ENCODE measurements at regions not wholly inside any gene's neighbourhood (a gene's known extent, or its start where the extent isn't known, plus 50 kb on each side); places are given as distances from the start of the nearest gene placed in this dataset.

GRCh38 chr10:33095867-33096815 is 138.1 kb upstream of the ITGB1 start:
- DNase-seq (no peak), ATAC-seq (no peak)
- H3K36me3 ChIP-seq = no peaks in the 10 kb centered on the region
- peaks cover 0 to 5% (median 0%) of the 10 kb centered on the region in 7 donors for H3K27me3 ChIP-seq
- WGBS, 2 donors = 76 to 79% methylated on average over 5 of the region's 5 CpGs
- H3K27ac ChIP-seq = no peak overlapping the region
- intact Hi-C loops (cut with DNase I) = no loop called here
- H3K4me3 ChIP-seq = no peak overlapping the region
- H3K9me3 ChIP-seq = peaks cover 0 to 14% (median 0%) of the 10 kb centered on the region in 11 donors
- peaks cover 0 to 9% (median 0%) of the 10 kb centered on the region in 9 donors for H3K4me1 ChIP-seq
- TF ChIP-seq, protein P1, sequence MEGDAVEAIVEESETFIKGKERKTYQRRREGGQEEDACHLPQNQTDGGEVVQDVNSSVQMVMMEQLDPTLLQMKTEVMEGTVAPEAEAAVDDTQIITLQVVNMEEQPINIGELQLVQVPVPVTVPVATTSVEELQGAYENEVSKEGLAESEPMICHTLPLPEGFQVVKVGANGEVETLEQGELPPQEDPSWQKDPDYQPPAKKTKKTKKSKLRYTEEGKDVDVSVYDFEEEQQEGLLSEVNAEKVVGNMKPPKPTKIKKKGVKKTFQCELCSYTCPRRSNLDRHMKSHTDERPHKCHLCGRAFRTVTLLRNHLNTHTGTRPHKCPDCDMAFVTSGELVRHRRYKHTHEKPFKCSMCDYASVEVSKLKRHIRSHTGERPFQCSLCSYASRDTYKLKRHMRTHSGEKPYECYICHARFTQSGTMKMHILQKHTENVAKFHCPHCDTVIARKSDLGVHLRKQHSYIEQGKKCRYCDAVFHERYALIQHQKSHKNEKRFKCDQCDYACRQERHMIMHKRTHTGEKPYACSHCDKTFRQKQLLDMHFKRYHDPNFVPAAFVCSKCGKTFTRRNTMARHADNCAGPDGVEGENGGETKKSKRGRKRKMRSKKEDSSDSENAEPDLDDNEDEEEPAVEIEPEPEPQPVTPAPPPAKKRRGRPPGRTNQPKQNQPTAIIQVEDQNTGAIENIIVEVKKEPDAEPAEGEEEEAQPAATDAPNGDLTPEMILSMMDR (IDR thresholded peaks at IDR 0.05) = no peak

GRCh38 chr10:33094263-33095051 is 136.4 kb upstream of the ITGB1 start:
- no peak overlapping the region for H3K27ac ChIP-seq
- peak; percentile 12 to 27 for DNase-seq
- TF ChIP-seq, protein P1 (IDR thresholded peaks at IDR 0.05) = no peak
- H3K4me1 ChIP-seq = peaks cover 0 to 7% (median 0%) of the 10 kb centered on the region in 9 donors
- 72 to 85% methylated on average over 4 of the region's 4 CpGs for WGBS, 2 donors
- H3K9me3 ChIP-seq = peaks cover 0 to 14% (median 0%) of the 10 kb centered on the region in 11 donors
- peaks cover 0 to 11% (median 0%) of the 10 kb centered on the region in 7 donors for H3K27me3 ChIP-seq
- H3K4me3 ChIP-seq = no peak overlapping the region
- intact Hi-C loops (cut with DNase I) = no loop called here
- ATAC-seq = peak in 6 of 8 donors; percentile 48 to 75 (median 68)
- no peaks in the 10 kb centered on the region for H3K36me3 ChIP-seq

DNA sequence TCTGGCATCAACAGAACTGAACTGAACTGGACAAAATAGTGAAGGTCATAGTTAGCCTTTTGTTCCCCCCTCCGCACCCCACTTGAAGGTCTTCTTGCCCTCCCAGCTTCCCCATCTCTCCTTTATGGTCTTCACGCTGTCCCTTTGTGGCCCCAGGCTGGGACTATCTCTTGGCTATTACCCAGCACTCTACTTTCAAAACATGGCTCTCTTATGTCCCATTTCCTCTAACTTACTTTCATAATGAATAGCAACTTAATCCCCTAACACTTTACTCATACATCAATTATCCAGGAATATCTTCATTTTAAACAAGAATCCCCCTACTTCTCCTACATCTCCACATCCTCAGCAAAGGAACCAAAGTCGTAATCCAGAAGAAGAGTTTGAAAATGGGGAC is 135.3 kb upstream of the ITGB1 start:
- Histone ChIP-seq H3K4me1 (peaks cover 0 to 3% (median 0%) of the 10 kb centered on the region in 9 donors), H3K27me3 (peaks cover 0 to 13% (median 5%) of the 10 kb centered on the region in 7 donors), H3K27ac (no peak overlapping the region), H3K4me3 (no peak overlapping the region), H3K9me3 (peaks cover 0 to 14% (median 0%) of the 10 kb centered on the region in 11 donors), H3K36me3 (no peaks in the 10 kb centered on the region)
- TF ChIP-seq, protein P1 (IDR thresholded peaks at IDR 0.05) = no peak
- WGBS, 2 donors = 84 to 87% methylated on average over 3 of the region's 3 CpGs
- DNase-seq (no peak), ATAC-seq (no peak)
- intact Hi-C loops (cut with DNase I) = no loop called here

DNA sequence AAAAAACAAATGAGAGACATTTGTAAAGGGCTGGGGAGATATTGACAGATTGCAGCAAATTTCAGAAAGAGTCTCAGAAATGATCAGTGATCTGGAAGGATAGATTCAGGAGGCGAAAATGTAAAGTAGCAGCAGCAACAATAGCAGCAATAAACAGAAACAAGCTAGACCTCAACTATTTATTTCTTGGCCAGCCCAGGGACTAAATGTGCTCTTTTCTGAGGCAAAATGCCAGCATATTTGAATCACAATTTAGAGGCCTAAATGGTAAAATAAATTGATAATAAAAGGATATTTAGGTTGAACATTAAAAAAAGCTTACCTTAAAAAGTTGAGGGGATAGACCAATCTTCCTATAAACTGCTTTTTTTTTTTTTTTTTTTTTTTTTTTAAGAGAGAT is 134.6 kb upstream of the ITGB1 start:
- H3K27ac ChIP-seq = no peak overlapping the region
- ATAC-seq (no peak), DNase-seq (no peak)
- H3K27me3 ChIP-seq = peaks cover 0 to 21% (median 0%) of the 10 kb centered on the region in 7 donors
- no peak overlapping the region for H3K4me3 ChIP-seq
- intact Hi-C loops (cut with DNase I) = no loop called here
- H3K36me3 ChIP-seq = no peaks in the 10 kb centered on the region
- TF ChIP-seq, protein P1 (IDR thresholded peaks at IDR 0.05) = no peak
- H3K9me3 ChIP-seq = peaks cover 0 to 18% (median 0%) of the 10 kb centered on the region in 11 donors
- 87 to 89% methylated on average over 1 of the region's 1 CpG for WGBS, 2 donors
- H3K4me1 ChIP-seq = peaks cover 0 to 3% (median 0%) of the 10 kb centered on the region in 9 donors

All from heart right ventricle (tissue), 16 donors.